Fibroblast of lung (primary cell): ENCODE measurements at regions not wholly inside any gene's neighbourhood (a gene's known extent, or its start where the extent isn't known, plus 50 kb on each side); places are given as distances from the start of the nearest gene placed in this dataset.
"Not testable (repeated sequence)": the region's sequence is repeated elsewhere in the genome, so short reads cannot be mapped to it uniquely, and the experiment has no call there.

Source experiments
- DNase-seq, 2 donors: peaks; one replicate each; pipeline versions ENCODE4 v3.0.0 to v3.0.0-alpha.2; 2010; ENCODE audit warnings: low read depth in 2 of 2
- H2AFZ ChIP-seq: 2 replicates; pipeline ENCODE4 v1.5.1; 2012; ENCODE audit warnings: low read length, control low read depth, inconsistent platforms
- H3K27ac ChIP-seq: 2 replicates; pipeline ENCODE4 v1.5.1; 2011; ENCODE audit warnings: low read length, control low read depth; ENCODE audit not compliant: insufficient read depth
- H3K27me3 ChIP-seq: 2 replicates; pipeline ENCODE4 v1.5.1; 2011; ENCODE audit warnings: mild to moderate bottlenecking, low read length; ENCODE audit not compliant: control insufficient read depth, insufficient read depth
- H3K36me3 ChIP-seq: 2 replicates; pipeline ENCODE4 v1.5.1; 2011; ENCODE audit warnings: low read length; ENCODE audit not compliant: control insufficient read depth, insufficient read depth
- H3K4me1 ChIP-seq: 2 replicates; pipeline ENCODE4 v1.5.1; 2011; ENCODE audit warnings: low read length; ENCODE audit not compliant: control insufficient read depth, insufficient read depth; ENCODE audit errors: extremely low read depth
- H3K4me2 ChIP-seq: 2 replicates; pipeline ENCODE4 v1.5.1; 2011; ENCODE audit warnings: low read length, control low read depth; ENCODE audit not compliant: insufficient read depth; ENCODE audit errors: extremely low read depth
- H3K4me3 ChIP-seq, 4 experiments: fragments of 200-600 bp in 1 of 4; sonication (generic) in 1 of 4; replicated peaks in 1 of 4; 2 replicates each; pipeline ENCODE4 v1.5.1; 2011 to 2016; ENCODE audit warnings: low read length in 4 of 4, low read depth in 3 of 4, mild to moderate bottlenecking in 3 of 4, control low read depth in 2 of 4, inconsistent platforms in 1 of 4, mixed read lengths in 1 of 4; ENCODE audit not compliant: insufficient read depth in 1 of 4; ENCODE audit errors: control extremely low read depth in 1 of 4
- H3K79me2 ChIP-seq: 2 replicates; pipeline ENCODE4 v1.5.1; 2012; ENCODE audit warnings: mild to moderate bottlenecking, low read length, inconsistent platforms; ENCODE audit not compliant: control insufficient read depth, insufficient read depth
- H3K9ac ChIP-seq: 2 replicates; pipeline ENCODE4 v1.5.1; 2011; ENCODE audit warnings: mild to moderate bottlenecking, low read length, control low read depth; ENCODE audit not compliant: insufficient read depth
- H3K9me3 ChIP-seq: 2 replicates; pipeline ENCODE4 v1.5.1; 2012; ENCODE audit warnings: low read depth, low read length; ENCODE audit not compliant: control insufficient read depth, insufficient read depth
- H4K20me1 ChIP-seq: 2 replicates; pipeline ENCODE4 v1.5.1; 2011; ENCODE audit warnings: low read length; ENCODE audit not compliant: control insufficient read depth, insufficient read depth; ENCODE audit errors: extremely low read depth
- CTCF ChIP-seq, 2 donors: IDR thresholded peaks in 1 of 2; conservative IDR thresholded peaks in 1 of 2; 1 replicate in 1 of 2; 2 replicates in 1 of 2; pipeline ENCODE4 v1.5.1; 2011 to 2012; ENCODE audit warnings: low read length in 2 of 2, control low read depth in 1 of 2, inconsistent platforms in 1 of 2, low read depth in 1 of 2, mild to moderate bottlenecking in 1 of 2
- EZH2 ChIP-seq: IDR thresholded peaks from 2 replicates; pipeline ENCODE4 v1.5.1; 2012; ENCODE audit warnings: low read length, control low read depth, mild to moderate bottlenecking; ENCODE audit errors: missing control alignments

- TF ChIP-seq EZH2 (no peak), CTCF (conservative IDR thresholded peaks at IDR 0.05 in 1 of 2, IDR thresholded peaks at IDR 0.05 in 1 of 2; ENCODE audit: low read depth in 1 of 2, low read length in 2 of 2) (no peak)
- DNase-seq: peak in 1 of 2 donors; percentile 8
- H4K20me1 ChIP-seq: no peaks in the 10 kb centered on the region
- no peak overlapping the region for H2AFZ ChIP-seq
- H3K4me1 ChIP-seq: no peaks in the 10 kb centered on the region
- no peaks in the 10 kb centered on the region for H3K36me3 ChIP-seq
- H3K9ac ChIP-seq: no peak overlapping the region
- H3K9me3 ChIP-seq: no peaks in the 10 kb centered on the region
- H3K4me3 ChIP-seq: no peak overlapping the region
- no peaks in the 10 kb centered on the region for H3K27me3 ChIP-seq
- H3K79me2 ChIP-seq: no peaks in the 10 kb centered on the region
- H3K4me2 ChIP-seq: no peak overlapping the region
- H3K27ac ChIP-seq: no peak overlapping the region
Measured at GRCh38 chr3:89957451-89957850, 850.0 kb downstream of the EPHA3 start.

- not testable (repeated sequence) for H3K27me3 ChIP-seq, H3K79me2 ChIP-seq, H3K4me1 ChIP-seq, H3K27ac ChIP-seq, DNase-seq, H4K20me1 ChIP-seq, H2AFZ ChIP-seq, H3K9ac ChIP-seq, H3K4me2 ChIP-seq, H3K36me3 ChIP-seq, H3K9me3 ChIP-seq, H3K4me3 ChIP-seq
Measured at GRCh38 chr3:89958163-89958562, 850.7 kb downstream of the EPHA3 start.

GRCh38 chr3:89964347-89964746, 856.9 kb downstream of the EPHA3 start:
- Histone ChIP-seq H4K20me1 (no peaks in the 10 kb centered on the region), H3K4me3 (no peak overlapping the region), H3K36me3 (no peaks in the 10 kb centered on the region), H3K79me2 (no peaks in the 10 kb centered on the region), H3K27ac (no peak overlapping the region), H3K4me2 (no peak overlapping the region), H3K9me3 (no peaks in the 10 kb centered on the region), H3K27me3 (no peaks in the 10 kb centered on the region), H2AFZ (no peak overlapping the region), H3K9ac (no peak overlapping the region), H3K4me1 (no peaks in the 10 kb centered on the region)
- DNase-seq: peak; percentile 7 to 73
- no peak for TF ChIP-seq EZH2
- no peak for TF ChIP-seq CTCF (conservative IDR thresholded peaks at IDR 0.05 in 1 of 2, IDR thresholded peaks at IDR 0.05 in 1 of 2; ENCODE audit: low read depth in 1 of 2, low read length in 2 of 2)
